Activated B cell treated with CpG ODN at 0.5 μM for 24 hours (primary cell): ENCODE measurements at regions not wholly inside any gene's neighbourhood (a gene's known extent, or its start where the extent isn't known, plus 50 kb on each side); places are given as distances from the start of the nearest gene placed in this dataset.
"Not testable (repeated sequence)": the region's sequence is repeated elsewhere in the genome, so short reads cannot be mapped to it uniquely, and the experiment has no call there.

Experiments
- ATAC-seq: fragments of 200-7000 bp; cut with Tn5 transposase; one replicate; pipeline ENCODE4 v1.10.0; 2021; ENCODE audit warnings: low read depth, mild to moderate bottlenecking, moderate library complexity
- CTCF ChIA-PET: fragments of 350-600 bp; sonication (Branson Sonifier 250); formaldehyde crosslinking; loops from one replicate; lab custom pipeline; 2021; ENCODE audit warnings: antibody characterized with exemption; lab: Charles Lee
- POLR2A ChIA-PET: fragments of 350-600 bp; sonication (Branson Sonifier 250); formaldehyde crosslinking; loops from one replicate; lab custom pipeline; 2021; ENCODE audit warnings: antibody characterized with exemption; lab: Charles Lee
- DNase-seq: peaks from one replicate; pipeline ENCODE4 v3.0.0; 2022
- H3K27ac Mint-ChIP-seq: one replicate; pipeline ENCODE4 v1.8.0; 2020; ENCODE audit warnings: mixed read lengths
- H3K27me3 Mint-ChIP-seq: one replicate; pipeline ENCODE4 v1.8.0; 2021; ENCODE audit warnings: mixed read lengths
- H3K36me3 Mint-ChIP-seq: one replicate; pipeline ENCODE4 v1.8.0; 2021; ENCODE audit warnings: low read depth, mixed read lengths
- H3K4me1 Mint-ChIP-seq: one replicate; pipeline ENCODE4 v1.8.0; 2021; ENCODE audit warnings: mixed read lengths
- H3K4me3 Mint-ChIP-seq: one replicate; pipeline ENCODE4 v1.8.0; 2020; ENCODE audit warnings: mild to moderate bottlenecking, mixed read lengths
- H3K9me3 Mint-ChIP-seq: one replicate; pipeline ENCODE4 v1.8.0; 2020; ENCODE audit warnings: mixed read lengths
- CTCF ChIP-seq: fragments of 200-600 bp; IDR thresholded peaks from one replicate; pipeline ENCODE4 v1.8.0; 2022; ENCODE audit warnings: antibody characterized with exemption, mild to moderate bottlenecking
- intact Hi-C: fragments of 100-400 bp; cut with micrococcal nuclease; formaldehyde crosslinking; loops from one replicate; pipeline ENCODE4 v1.15.1; 2024

GRCh38 chr3:139136469-139137202 is 91.9 kb upstream of the PRR23C start:
- Mint-ChIP-seq H3K27ac (no peak overlapping the region), H3K4me3 (no peak overlapping the region), H3K36me3 (no peaks in the 10 kb centered on the region), H3K4me1 (no peaks in the 10 kb centered on the region), H3K27me3 (peaks cover 2% of the 10 kb centered on the region), H3K9me3 (peaks cover 3% of the 10 kb centered on the region)
- POLR2A ChIA-PET: no interaction called here
- CTCF ChIA-PET: no interaction called here
- no peak for TF ChIP-seq CTCF
- intact Hi-C loops: no loop called here
- DNase-seq: no peak
- no peak for ATAC-seq

- POLR2A ChIA-PET: no interaction called here
- Mint-ChIP-seq H3K27me3 (peaks cover 2% of the 10 kb centered on the region), H3K4me3 (no peak overlapping the region), H3K27ac (no peak overlapping the region), H3K4me1 (no peaks in the 10 kb centered on the region), H3K36me3 (no peaks in the 10 kb centered on the region), H3K9me3 (peaks cover 3% of the 10 kb centered on the region)
- CTCF ChIA-PET: no interaction called here
- DNase-seq (no peak), ATAC-seq (no peak)
- intact Hi-C loops: no loop called here
- no peak for TF ChIP-seq CTCF
Measured at GRCh38 chr3:139140553-139140952, 95.9 kb upstream of the PRR23C start.

DNA sequence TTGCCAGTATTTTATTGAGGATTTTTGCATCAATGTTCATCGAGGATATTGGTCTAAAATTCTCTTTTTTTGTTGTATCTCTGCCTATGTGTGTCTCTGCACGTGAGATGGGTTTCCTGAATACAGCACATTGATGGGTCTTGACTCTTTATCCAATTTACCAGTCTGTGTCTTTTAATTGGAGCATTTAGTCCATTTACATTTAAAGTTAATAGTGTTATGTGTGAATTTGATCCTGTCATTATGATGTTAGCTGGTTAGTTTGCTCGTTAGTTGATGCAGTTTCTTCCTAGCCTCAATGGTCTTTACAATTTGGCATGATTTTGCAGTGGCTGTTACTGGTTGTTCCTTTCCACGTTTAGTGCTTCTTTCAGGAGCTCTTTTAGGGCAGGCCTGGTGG is 101.3 kb upstream of the PRR23C start:
- H3K27me3 Mint-ChIP-seq, DNase-seq, POLR2A ChIA-PET, H3K4me3 Mint-ChIP-seq, H3K9me3 Mint-ChIP-seq, ATAC-seq, CTCF ChIA-PET, H3K4me1 Mint-ChIP-seq, H3K27ac Mint-ChIP-seq, H3K36me3 Mint-ChIP-seq, intact Hi-C loops: not testable (repeated sequence)

- Mint-ChIP-seq H3K4me1 (no peaks in the 10 kb centered on the region), H3K4me3 (no peak overlapping the region), H3K9me3 (peaks cover 6% of the 10 kb centered on the region), H3K27ac (no peak overlapping the region), H3K27me3 (peaks cover 8% of the 10 kb centered on the region), H3K36me3 (no peaks in the 10 kb centered on the region)
- TF ChIP-seq CTCF: no peak
- POLR2A ChIA-PET: no interaction called here
- intact Hi-C loops: no loop called here
- CTCF ChIA-PET: no interaction called here
- ATAC-seq (no peak), DNase-seq (no peak)
Measured at GRCh38 chr3:139151530-139151929, 106.8 kb upstream of the PRR23C start.

DNA sequence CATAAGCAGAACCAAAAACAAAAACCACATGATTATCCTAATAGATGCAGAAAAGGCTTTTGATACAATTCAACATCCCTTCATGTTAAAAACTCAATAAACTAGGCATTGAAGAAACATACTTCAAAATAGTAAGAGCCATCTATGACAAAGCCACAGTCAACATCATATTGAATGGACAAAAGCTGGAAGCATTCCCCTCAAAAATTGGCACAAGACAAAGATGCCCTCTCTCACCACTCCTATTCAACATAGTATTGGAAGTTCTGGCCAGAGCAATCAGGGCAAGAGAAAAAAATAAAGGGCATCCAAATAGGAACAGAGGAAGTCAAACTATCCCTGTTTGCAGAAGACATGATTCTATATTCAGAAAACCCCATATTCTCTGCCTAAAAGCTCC is 108.7 kb upstream of the PRR23C start:
- POLR2A ChIA-PET, intact Hi-C loops, CTCF ChIA-PET: not testable (repeated sequence)

DNA sequence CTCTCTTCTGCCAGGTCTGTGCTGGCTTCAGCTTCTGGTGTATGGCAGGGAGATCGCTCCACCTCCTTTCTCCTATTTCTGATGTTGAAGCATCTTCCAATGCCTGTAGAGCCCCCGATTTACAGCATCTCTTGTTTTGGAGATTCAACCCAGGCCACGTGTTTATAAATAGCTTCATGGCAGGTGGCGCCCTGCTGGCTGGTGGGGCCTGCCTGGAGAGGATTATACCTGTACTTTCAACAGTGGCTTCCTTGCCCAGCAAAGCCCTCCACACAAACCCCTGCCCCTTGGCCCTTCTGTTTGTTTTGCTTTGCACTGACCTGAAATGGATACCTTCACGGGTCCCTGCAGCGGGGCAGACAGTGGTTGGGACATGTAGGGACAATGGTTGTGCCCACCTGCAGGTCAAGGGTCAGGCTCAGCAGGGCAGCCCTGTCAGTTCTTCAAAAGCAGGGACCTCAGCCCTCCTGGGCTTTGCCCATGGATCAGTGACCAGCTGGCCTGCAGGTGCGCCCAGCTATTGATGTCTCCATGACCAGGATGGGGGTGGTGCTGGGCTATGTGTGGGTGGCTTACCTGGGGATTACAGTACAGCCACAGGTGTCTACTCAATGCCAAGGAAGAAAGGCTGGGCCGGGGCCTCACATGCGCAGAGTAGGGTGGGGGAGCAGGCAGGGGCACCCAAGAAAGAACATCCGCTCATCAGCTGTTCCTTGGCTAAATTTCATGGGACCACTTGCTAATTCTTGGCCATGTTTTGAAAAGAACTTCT is 112.7 kb upstream of the PRR23C start:
- Mint-ChIP-seq H3K27me3 (no peaks in the 10 kb centered on the region), H3K4me3 (no peak overlapping the region), H3K4me1 (no peaks in the 10 kb centered on the region), H3K27ac (no peak overlapping the region), H3K36me3 (no peaks in the 10 kb centered on the region), H3K9me3 (peaks cover 3% of the 10 kb centered on the region)
- CTCF ChIA-PET: no interaction called here
- DNase-seq (no peak), ATAC-seq (no peak)
- intact Hi-C loops: no loop called here
- no peak for TF ChIP-seq CTCF
- POLR2A ChIA-PET: no interaction called here

More for the DNA sequence above, 108.7 kb upstream of the PRR23C start:
- H3K36me3 Mint-ChIP-seq, H3K9me3 Mint-ChIP-seq, H3K4me1 Mint-ChIP-seq, H3K27me3 Mint-ChIP-seq, H3K4me3 Mint-ChIP-seq, ATAC-seq, DNase-seq, H3K27ac Mint-ChIP-seq: not testable (repeated sequence)
